Heart left ventricle (tissue), 16 donors: ENCODE measurements at regions not wholly inside any gene's neighbourhood (a gene's known extent, or its start where the extent isn't known, plus 50 kb on each side); places are given as distances from the start of the nearest gene placed in this dataset.

Source experiments
- ATAC-seq, 4 donors: fragments of 200-7000 bp; cut with Tn5 transposase; one replicate each; pipeline ENCODE4 v1.9.1; 2020 to 2022; ENCODE audit warnings: moderate library complexity in 4 of 4, mild to moderate bottlenecking in 3 of 4, moderate number of reproducible peaks in 1 of 4
- DNase-seq, 5 donors: peaks; one replicate each; pipeline ENCODE4 v3.0.0-alpha.2; 2020
- H3K27ac ChIP-seq, 12 donors: fragments of 200-600 bp; sonication (generic) in 4 of 12; one replicate each; pipeline versions ENCODE4 v1.5.0 to v1.8.0; 2016 to 2022; ENCODE audit warnings: mild to moderate bottlenecking in 2 of 12
- H3K27me3 ChIP-seq, 9 donors: fragments of 200-600 bp; sonication (generic) in 2 of 9; one replicate each; pipeline versions ENCODE4 v1.5.1 to v1.8.0; 2016 to 2022; ENCODE audit warnings: mild to moderate bottlenecking in 3 of 9
- H3K36me3 ChIP-seq, 9 donors: fragments of 200-600 bp; sonication (generic) in 2 of 9; one replicate each; pipeline versions ENCODE4 v1.5.0 to v1.8.0; 2018 to 2022; ENCODE audit warnings: mild to moderate bottlenecking in 2 of 9
- H3K4me1 ChIP-seq, 12 donors: fragments of 200-600 bp; sonication (generic) in 4 of 12; one replicate each; pipeline versions ENCODE4 v1.5.0 to v1.8.0; 2016 to 2022; ENCODE audit warnings: mild to moderate bottlenecking in 3 of 12
- H3K4me3 ChIP-seq, 12 donors: fragments of 200-600 bp; sonication (generic) in 4 of 12; one replicate each; pipeline versions ENCODE4 v1.5.0 to v1.8.0; 2017 to 2022; ENCODE audit warnings: mild to moderate bottlenecking in 9 of 12, moderate library complexity in 4 of 12
- H3K9me3 ChIP-seq, 12 donors: fragments of 200-600 bp; sonication (generic) in 4 of 12; one replicate each; pipeline versions ENCODE4 v1.5.0 to v1.8.0; 2016 to 2022; ENCODE audit warnings: mild to moderate bottlenecking in 1 of 12
- POLR2A ChIP-seq, 2 donors: fragments of 450-650 bp; IDR thresholded peaks; one replicate each; pipeline ENCODE4 v1.6.1; 2017; ENCODE audit warnings: antibody characterized with exemption in 2 of 2, mild to moderate bottlenecking in 2 of 2, moderate library complexity in 2 of 2
- WGBS, 4 donors: extraction: QIAGEN DNeasy Blood & Tissue Kit in 2 of 4; methylation state at CpG; one replicate each; pipeline versions ENCODE4 v1.1.5 to v1.1.7; 2013 to 2018; 5-methylcytosine and 5-hydroxymethylcytosine counted together
- intact Hi-C, 10 donors: fragments of 100-400 bp; cut with DNase I; formaldehyde crosslinking; loops; one replicate each; pipeline versions ENCODE4 v1.11.1 to v1.14.2; 2022
- TF ChIP-seq, protein P1 (sequence below), 12 donors: fragments of 200-600 bp; sonication (generic) in 4 of 12; IDR thresholded peaks; one replicate each; pipeline versions ENCODE4 v1.5.0 to v1.8.0; 2018 to 2022; ENCODE audit warnings: antibody characterized with exemption in 12 of 12, mild to moderate bottlenecking in 5 of 12
- donor health status: ischemic (EF 13 %, LVEDD 7.1; RV severe dilation, severe dysfunction).
- donor health status: healthy with polysubstance abuse.
- donor health status: DM: no; HTN: yes; CAD: no.
- donor health status: DM: no; HTN: no; CAD: no.
- donor health status: ischemic (EF 25% LVEDD 6.9; RV normal size, moderate dysfunction).
- donor health status: ischemic (EF 25% LVEDD 5.7; RV mildly dilated, moderate dysfunction).
- donor health status: healthy.
- donor health status: DM: yes; HTN: yes; CAD: no.
- donor health status: ischemic (EF 35%, LVEDD 5.7; RV mildly dilated, moderate dysfunction).
- donor health status: nonischemic (EF 11% LVEDD 7.7; RV severe dilation, severe dysfunction).
- donor health status: DM: yes; HTN: yes; CAD: no.
- donor health status: PGD.
- donor health status: ischemic (EF 29% LVEDD 5.4; RV normal size, mild dysfunction).
- donor health status: nonischemic (EF 23%, LVEDD 6.1; RV moderate dilation, normal function).

DNA sequence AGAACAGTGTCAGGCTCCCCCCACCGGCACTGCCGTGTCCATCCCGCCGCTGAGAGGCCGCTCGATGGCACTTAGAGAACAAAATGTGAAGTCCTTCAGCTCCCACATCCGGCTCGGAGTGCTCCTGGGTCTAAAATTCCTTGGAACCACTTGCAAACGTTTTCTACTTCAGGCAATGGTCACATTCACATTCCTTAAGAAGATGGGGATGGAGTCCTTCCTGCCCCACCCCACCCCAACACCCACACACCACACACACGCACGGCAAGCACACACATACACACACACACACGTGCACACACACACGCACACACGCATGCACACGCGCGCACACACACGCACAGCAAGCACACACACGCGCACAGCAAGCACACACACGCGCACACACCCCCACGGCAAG lies 83.4 kb downstream of the SOX1 start:
- TF ChIP-seq, protein P1, sequence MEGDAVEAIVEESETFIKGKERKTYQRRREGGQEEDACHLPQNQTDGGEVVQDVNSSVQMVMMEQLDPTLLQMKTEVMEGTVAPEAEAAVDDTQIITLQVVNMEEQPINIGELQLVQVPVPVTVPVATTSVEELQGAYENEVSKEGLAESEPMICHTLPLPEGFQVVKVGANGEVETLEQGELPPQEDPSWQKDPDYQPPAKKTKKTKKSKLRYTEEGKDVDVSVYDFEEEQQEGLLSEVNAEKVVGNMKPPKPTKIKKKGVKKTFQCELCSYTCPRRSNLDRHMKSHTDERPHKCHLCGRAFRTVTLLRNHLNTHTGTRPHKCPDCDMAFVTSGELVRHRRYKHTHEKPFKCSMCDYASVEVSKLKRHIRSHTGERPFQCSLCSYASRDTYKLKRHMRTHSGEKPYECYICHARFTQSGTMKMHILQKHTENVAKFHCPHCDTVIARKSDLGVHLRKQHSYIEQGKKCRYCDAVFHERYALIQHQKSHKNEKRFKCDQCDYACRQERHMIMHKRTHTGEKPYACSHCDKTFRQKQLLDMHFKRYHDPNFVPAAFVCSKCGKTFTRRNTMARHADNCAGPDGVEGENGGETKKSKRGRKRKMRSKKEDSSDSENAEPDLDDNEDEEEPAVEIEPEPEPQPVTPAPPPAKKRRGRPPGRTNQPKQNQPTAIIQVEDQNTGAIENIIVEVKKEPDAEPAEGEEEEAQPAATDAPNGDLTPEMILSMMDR (IDR thresholded peaks at IDR 0.05) = no peak
- no peak for TF ChIP-seq POLR2A (IDR thresholded peaks at IDR 0.05)
- intact Hi-C loops = no loop called here
- no peak overlapping the region for H3K4me3 ChIP-seq
- no peaks in the 10 kb centered on the region for H3K36me3 ChIP-seq
- ATAC-seq (no peak), DNase-seq (no peak)
- no peak overlapping the region for H3K27ac ChIP-seq
- WGBS, 4 donors = 77 to 86% (median 84%) methylated on average over 23 of the region's 23 CpGs
- no peaks in the 10 kb centered on the region for H3K4me1 ChIP-seq
- H3K27me3 ChIP-seq = peaks cover 0 to 8% (median 0%) of the 10 kb centered on the region in 9 donors
- no peaks in the 10 kb centered on the region for H3K9me3 ChIP-seq

DNA sequence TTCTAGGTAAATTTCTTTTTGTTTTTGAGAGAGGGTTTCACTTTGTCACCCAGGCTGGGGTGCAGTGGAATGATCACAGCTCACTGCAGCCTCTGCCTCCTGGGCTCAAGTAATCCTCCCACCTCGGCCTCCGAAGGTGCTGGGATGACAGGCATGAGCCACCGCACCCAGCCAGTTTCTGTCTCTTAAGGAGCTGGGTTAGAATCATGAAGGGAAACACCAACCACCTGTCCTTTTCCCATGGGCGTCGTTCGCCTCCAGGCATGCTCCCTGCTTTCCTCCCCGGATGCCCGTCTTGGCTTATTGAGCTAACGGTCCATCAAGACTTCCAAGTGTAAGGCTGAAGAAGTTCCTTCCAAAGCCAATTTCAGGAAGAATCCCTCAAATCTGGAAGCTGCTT lies 85.9 kb downstream of the SOX1 start:
- TF ChIP-seq, protein P1 (IDR thresholded peaks at IDR 0.05) = no peak
- no peak for TF ChIP-seq POLR2A (IDR thresholded peaks at IDR 0.05)
- H3K4me3 ChIP-seq = no peak overlapping the region

DNA sequence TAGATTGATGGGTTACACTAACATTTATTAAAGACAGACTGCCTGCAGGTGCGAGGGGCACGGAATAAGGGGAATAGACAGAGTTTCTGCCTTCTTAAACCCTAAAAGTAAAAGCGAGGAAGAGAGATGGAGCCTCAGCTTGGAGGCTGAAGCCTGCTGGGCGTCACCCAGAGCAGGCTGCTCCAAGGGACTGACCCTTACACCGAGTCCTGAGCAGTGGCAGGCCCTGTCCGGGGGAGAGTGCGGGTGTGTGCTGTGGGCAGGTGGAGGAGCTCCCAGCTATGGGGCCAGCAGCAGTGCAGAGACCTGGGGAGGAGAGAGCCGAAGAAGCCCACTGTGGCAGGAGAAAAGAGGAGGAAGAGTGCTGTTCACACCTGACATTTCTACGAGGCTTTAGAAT lies 86.4 kb downstream of the SOX1 start:
- no peak for TF ChIP-seq POLR2A (IDR thresholded peaks at IDR 0.05)
- TF ChIP-seq, protein P1 (IDR thresholded peaks at IDR 0.05) = no peak
- no peaks in the 10 kb centered on the region for H3K4me1 ChIP-seq
- WGBS, 4 donors = 81 to 88% (median 87%) methylated on average over 9 of the region's 9 CpGs
- H3K4me3 ChIP-seq = no peak overlapping the region
- DNase-seq = no peak
- no peaks in the 10 kb centered on the region for H3K36me3 ChIP-seq
- H3K27ac ChIP-seq = no peak overlapping the region
- intact Hi-C loops = no loop called here
- ATAC-seq = no peak
- H3K27me3 ChIP-seq = peaks cover 0 to 8% (median 0%) of the 10 kb centered on the region in 9 donors
- peaks cover 0 to 17% (median 0%) of the 10 kb centered on the region in 12 donors for H3K9me3 ChIP-seq

More for the DNA sequence above, 85.9 kb downstream of the SOX1 start:
- Histone ChIP-seq H3K27me3 (peaks cover 0 to 8% (median 0%) of the 10 kb centered on the region in 9 donors), H3K4me1 (no peaks in the 10 kb centered on the region), H3K9me3 (peaks cover 0 to 12% (median 0%) of the 10 kb centered on the region in 12 donors), H3K27ac (no peak overlapping the region), H3K36me3 (no peaks in the 10 kb centered on the region)
- no peak for DNase-seq
- WGBS, 4 donors = 85 to 93% (median 91%) methylated on average over 9 of the region's 9 CpGs
- no peak for ATAC-seq
- intact Hi-C loops = no loop called here

DNA sequence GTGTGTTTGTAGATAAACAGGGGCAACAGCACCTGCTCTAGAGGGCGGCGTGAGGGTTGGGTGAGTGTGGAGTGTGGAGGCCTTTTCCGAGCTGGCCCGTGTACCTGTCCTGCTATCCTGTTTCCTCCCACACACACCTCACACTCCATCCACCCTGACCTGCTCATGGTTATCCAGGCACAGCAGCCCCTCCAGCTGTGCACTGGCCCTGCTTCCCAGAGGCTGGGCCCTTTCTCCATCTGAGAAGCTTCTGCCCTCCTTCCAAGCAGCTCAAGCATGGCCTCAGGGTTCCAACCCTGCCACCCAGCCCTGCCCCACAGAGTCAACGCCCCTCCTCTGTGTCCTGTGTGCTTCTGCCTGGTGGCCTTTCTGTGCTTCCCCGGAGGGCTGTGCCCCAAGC lies 86.9 kb downstream of the SOX1 start:
- H3K4me3 ChIP-seq = no peak overlapping the region
- no peak overlapping the region for H3K27ac ChIP-seq
- intact Hi-C loops = no loop called here
- TF ChIP-seq POLR2A (IDR thresholded peaks at IDR 0.05) = no peak
- TF ChIP-seq, protein P1 (IDR thresholded peaks at IDR 0.05) = no peak
- peaks cover 0 to 8% (median 0%) of the 10 kb centered on the region in 9 donors for H3K27me3 ChIP-seq
- peaks cover 0 to 18% (median 0%) of the 10 kb centered on the region in 12 donors for H3K9me3 ChIP-seq
- no peak for DNase-seq
- peak in 1 of 4 donors; percentile 39 for ATAC-seq
- no peaks in the 10 kb centered on the region for H3K36me3 ChIP-seq
- no peaks in the 10 kb centered on the region for H3K4me1 ChIP-seq
- 76 to 80% (median 78%) methylated on average over 5 to 6 of the region's 6 CpGs for WGBS, 4 donors
